HG02623 (cell line): ENCODE measurements at regions not wholly inside any gene's neighbourhood (a gene's known extent, or its start where the extent isn't known, plus 50 kb on each side); places are given as distances from the start of the nearest gene placed in this dataset.
A peak's percentile ranks its signal among the peaks of the same experiment; 100 is the strongest.

Experiments used
- ATAC-seq: cut with Tn5 transposase; IDR thresholded peaks from one replicate; pipeline ENCODE4 v1.9.1; 2021; ENCODE audit warnings: moderate library complexity; ENCODE audit not compliant: unreplicated experiment

- ATAC-seq, result peak; percentile 60
Observed at GRCh38 chr5:58156973-58157701, 302.7 kb downstream of the PLK2 start.

GRCh38 chr5:58156361-58156760 is 303.5 kb downstream of the PLK2 start:
- ATAC-seq, result no peak

GRCh38 chr5:58153255-58153654 is 306.6 kb downstream of the PLK2 start:
- ATAC-seq, result no peak

- ATAC-seq, result no peak
Observed at GRCh38 chr5:58151414-58151813, 308.5 kb downstream of the PLK2 start.

GRCh38 chr5:58150926-58151325 is 309.0 kb downstream of the PLK2 start:
- no peak for ATAC-seq

- ATAC-seq, result no peak
Observed at GRCh38 chr5:58149746-58150145, 310.1 kb downstream of the PLK2 start.

- ATAC-seq, result no peak
Observed at GRCh38 chr5:58149345-58149744, 310.5 kb downstream of the PLK2 start.

- ATAC-seq, result no peak
Observed at GRCh38 chr5:58148254-58148775, 311.6 kb downstream of the PLK2 start.

- ATAC-seq, result no peak
Observed at GRCh38 chr5:58145397-58145934, 314.4 kb downstream of the PLK2 start.

GRCh38 chr5:58143727-58144126 is 316.2 kb downstream of the PLK2 start:
- no peak for ATAC-seq

- ATAC-seq, result no peak
Observed at GRCh38 chr5:58143181-58143580, 316.7 kb downstream of the PLK2 start.

- no peak for ATAC-seq
Observed at GRCh38 chr5:58138791-58139190, 321.1 kb downstream of the PLK2 start.

GRCh38 chr5:58136406-58136805 is 323.5 kb downstream of the PLK2 start:
- no peak for ATAC-seq

GRCh38 chr5:58135571-58136335 is 324.1 kb downstream of the PLK2 start:
- ATAC-seq, result no peak

GRCh38 chr5:58133631-58134296 is 326.1 kb downstream of the PLK2 start:
- ATAC-seq, result no peak

- ATAC-seq, result no peak
Observed at GRCh38 chr5:58133216-58133615, 326.7 kb downstream of the PLK2 start.

- ATAC-seq, result no peak
Observed at GRCh38 chr5:58127255-58128220, 332.3 kb downstream of the PLK2 start.

GRCh38 chr5:58123501-58123900 is 336.4 kb downstream of the PLK2 start:
- no peak for ATAC-seq

GRCh38 chr5:58122848-58123392 is 337.0 kb downstream of the PLK2 start:
- no peak for ATAC-seq

GRCh38 chr5:58122157-58122556 is 337.7 kb downstream of the PLK2 start:
- no peak for ATAC-seq
